Smooth muscle cell (in vitro differentiated cells): ENCODE measurements at regions not wholly inside any gene's neighbourhood (a gene's known extent, or its start where the extent isn't known, plus 50 kb on each side); places are given as distances from the start of the nearest gene placed in this dataset.

ENCODE experiments used
- DNase-seq: peaks from one replicate; lab custom pipeline; 2025; ENCODE audit not compliant: unreplicated experiment; lab: John Stamatoyannopoulos, UW
- H2AFZ ChIP-seq: fragments of 200-600 bp; sonication (generic); 2 replicates; pipeline ENCODE4 v1.6.0; 2016; ENCODE audit warnings: antibody characterized with exemption, low read depth, mild to moderate bottlenecking
- H3F3A ChIP-seq: fragments of 200-600 bp; sonication (generic); 2 replicates; pipeline ENCODE4 v1.6.0; 2017; ENCODE audit warnings: antibody characterized with exemption, low read depth
- H3K27ac ChIP-seq: fragments of 200-600 bp; sonication (generic); 2 replicates; pipeline ENCODE4 v1.5.1; 2016; ENCODE audit warnings: low read depth, mild to moderate bottlenecking
- H3K27me3 ChIP-seq: fragments of 200-600 bp; sonication (generic); 2 replicates; pipeline ENCODE4 v1.6.1; 2016; ENCODE audit warnings: low read depth, mild to moderate bottlenecking
- H3K36me3 ChIP-seq: fragments of 200-600 bp; sonication (generic); 2 replicates; pipeline ENCODE4 v1.5.1; 2016; ENCODE audit warnings: low read depth
- H3K4me1 ChIP-seq: fragments of 200-600 bp; sonication (generic); 2 replicates; pipeline ENCODE4 v1.5.1; 2016; ENCODE audit warnings: low read depth
- H3K4me2 ChIP-seq: fragments of 200-600 bp; sonication (generic); 2 replicates; pipeline ENCODE4 v1.6.0; 2016; ENCODE audit warnings: mild to moderate bottlenecking
- H3K4me3 ChIP-seq: fragments of 200-600 bp; sonication (generic); 2 replicates; pipeline ENCODE4 v1.5.1; 2016; ENCODE audit warnings: mild to moderate bottlenecking
- H3K79me2 ChIP-seq: fragments of 200-600 bp; sonication (generic); 2 replicates; pipeline ENCODE4 v1.6.0; 2016; ENCODE audit warnings: low read depth, mild to moderate bottlenecking
- H3K9ac ChIP-seq: fragments of 200-600 bp; sonication (generic); 2 replicates; pipeline ENCODE4 v1.6.0; 2016; ENCODE audit warnings: low read depth
- H3K9me3 ChIP-seq: fragments of 200-600 bp; sonication (generic); replicated peaks from 2 replicates; pipeline ENCODE4 v1.5.1; 2016; ENCODE audit warnings: low read depth
- H4K20me1 ChIP-seq: fragments of 200-600 bp; sonication (generic); 2 replicates; pipeline ENCODE4 v1.6.0; 2016; ENCODE audit warnings: low read depth
- CTCF ChIP-seq: fragments of 200-600 bp; sonication (generic); IDR thresholded peaks from 2 replicates; pipeline ENCODE4 v1.5.1; 2017; ENCODE audit warnings: borderline replicate concordance, mild to moderate bottlenecking, antibody characterized with exemption; ENCODE audit not compliant: insufficient read depth, poor library complexity, severe bottlenecking
- WGBS: methylation state at CpG from one replicate; pipeline ENCODE4 v1.1.7; 2016; ENCODE audit warnings: low lambda C conversion rate; 5-methylcytosine and 5-hydroxymethylcytosine counted together

- peak overlapping the region; percentile 13 for H3K27ac ChIP-seq
Measured at GRCh38 chr15:66899555-66900350, 165.6 kb upstream of the SMAD3 start.

GRCh38 chr15:66900586-66901310 lies 164.7 kb upstream of the SMAD3 start:
- H3K4me2 ChIP-seq = no peak overlapping the region
- H3K9me3 ChIP-seq = no peaks in the 10 kb centered on the region
- H3K27ac ChIP-seq = no peak overlapping the region
- 87% methylated on average over 14 of the region's 14 CpGs for WGBS
- no peak for TF ChIP-seq CTCF
- H3K4me1 ChIP-seq = peaks cover 7% of the 10 kb centered on the region
- H3K27me3 ChIP-seq = no peaks in the 10 kb centered on the region
- no peak overlapping the region for H3K4me3 ChIP-seq
- no peaks in the 10 kb centered on the region for H4K20me1 ChIP-seq
- DNase-seq = no peak
- no peak overlapping the region for H3K9ac ChIP-seq
- no peaks in the 10 kb centered on the region for H3F3A ChIP-seq
- H3K36me3 ChIP-seq = no peaks in the 10 kb centered on the region
- no peak overlapping the region for H2AFZ ChIP-seq
- H3K79me2 ChIP-seq = no peaks in the 10 kb centered on the region

More at GRCh38 chr15:66899555-66900350, 165.6 kb upstream of the SMAD3 start:
- Histone ChIP-seq H4K20me1 (no peaks in the 10 kb centered on the region), H3K4me2 (no peak overlapping the region), H3K79me2 (no peaks in the 10 kb centered on the region), H3K4me3 (no peak overlapping the region), H3F3A (no peaks in the 10 kb centered on the region), H3K4me1 (peaks cover 7% of the 10 kb centered on the region), H3K9ac (no peak overlapping the region), H3K9me3 (no peaks in the 10 kb centered on the region), H2AFZ (no peak overlapping the region), H3K36me3 (no peaks in the 10 kb centered on the region), H3K27me3 (no peaks in the 10 kb centered on the region)
- DNase-seq = no peak
- peak; percentile 13 for TF ChIP-seq CTCF
- WGBS = 71% methylated on average over 9 of the region's 9 CpGs

GRCh38 chr15:66901336-66902100 lies 163.9 kb upstream of the SMAD3 start:
- Histone ChIP-seq H3K4me3 (no peak overlapping the region), H3K9ac (no peak overlapping the region), H3K4me1 (peaks cover 7% of the 10 kb centered on the region), H3K9me3 (no peaks in the 10 kb centered on the region), H3K27ac (no peak overlapping the region), H3K27me3 (no peaks in the 10 kb centered on the region), H3K79me2 (no peaks in the 10 kb centered on the region), H3K36me3 (no peaks in the 10 kb centered on the region), H3F3A (no peaks in the 10 kb centered on the region), H2AFZ (no peak overlapping the region), H3K4me2 (no peak overlapping the region), H4K20me1 (no peaks in the 10 kb centered on the region)
- DNase-seq = no peak
- WGBS = 96% methylated on average over 6 of the region's 6 CpGs
- no peak for TF ChIP-seq CTCF
